Colonic mucosa (tissue), 4 donors: ENCODE measurements at regions not wholly inside any gene's neighbourhood (a gene's known extent, or its start where the extent isn't known, plus 50 kb on each side); places are given as distances from the start of the nearest gene placed in this dataset.
A peak's percentile ranks its signal among the peaks of the same experiment; 100 is the strongest.

Source experiments
- DNase-seq: peaks from one replicate; pipeline ENCODE4 v3.0.0-alpha.2; 2020
- H3K27ac ChIP-seq: fragments of 200-600 bp; one replicate; pipeline ENCODE4 v1.8.0; 2021
- H3K27me3 ChIP-seq: fragments of 200-600 bp; one replicate; pipeline ENCODE4 v1.8.0; 2021
- H3K36me3 ChIP-seq: fragments of 200-600 bp; one replicate; pipeline ENCODE4 v1.8.0; 2021
- H3K4me1 ChIP-seq: fragments of 200-600 bp; one replicate; pipeline ENCODE4 v1.8.0; 2021; ENCODE audit warnings: mild to moderate bottlenecking
- H3K4me3 ChIP-seq: fragments of 200-600 bp; one replicate; pipeline ENCODE4 v1.8.0; 2021
- H3K9ac ChIP-seq, 2 donors: one replicate each; pipeline ENCODE4 v1.7.0; 2013; ENCODE audit warnings: control low read depth in 2 of 2, low read depth in 2 of 2, low read length in 2 of 2
- H3K9me3 ChIP-seq: fragments of 200-600 bp; one replicate; pipeline ENCODE4 v1.8.0; 2021
- CTCF ChIP-seq: fragments of 200-600 bp; IDR thresholded peaks from one replicate; pipeline ENCODE4 v1.8.0; 2022; ENCODE audit warnings: antibody characterized with exemption, mild to moderate bottlenecking
- intact Hi-C: fragments of 100-400 bp; cut with DNase I; formaldehyde crosslinking; loops from one replicate; pipeline ENCODE4 v1.14.1; 2022
- donor health status: healthy.
- donor health status: DM: no; HTN: no; CAD: no.
- donor health status: DM: no; HTN: no; CAD: no.

DNA sequence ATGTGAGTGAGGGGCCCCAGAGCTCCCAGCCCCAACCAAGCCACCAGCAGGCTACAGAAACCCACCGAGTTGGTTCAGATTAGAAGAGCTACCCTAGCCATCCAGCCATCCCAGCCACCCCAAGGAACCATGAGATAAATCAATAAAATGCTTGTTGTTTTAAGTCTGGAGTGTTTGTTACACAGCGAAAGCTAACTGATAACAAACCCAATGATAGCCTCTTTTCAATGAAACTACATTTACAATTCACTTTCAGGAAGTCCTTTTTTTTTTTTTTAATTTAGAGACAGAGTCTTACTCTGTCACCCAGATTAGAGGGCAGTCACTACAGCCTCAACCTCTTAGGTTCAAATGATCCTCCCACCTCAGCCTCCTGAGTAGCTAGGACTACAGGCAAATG lies 215.0 kb upstream of the ZFHX3 start:
- H3K27me3 ChIP-seq: no peaks in the 10 kb centered on the region
- no peak overlapping the region for H3K9ac ChIP-seq
- no peak overlapping the region for H3K4me3 ChIP-seq
- TF ChIP-seq CTCF: no peak
- DNase-seq: no peak
- H3K27ac ChIP-seq: no peak overlapping the region
- H3K36me3 ChIP-seq: no peaks in the 10 kb centered on the region
- intact Hi-C loops: no loop called here
- H3K9me3 ChIP-seq: no peaks in the 10 kb centered on the region
- H3K4me1 ChIP-seq: no peaks in the 10 kb centered on the region

- peak; percentile 54 for DNase-seq
- no peaks in the 10 kb centered on the region for H3K4me1 ChIP-seq
- no peaks in the 10 kb centered on the region for H3K36me3 ChIP-seq
- no peaks in the 10 kb centered on the region for H3K9me3 ChIP-seq
- H3K4me3 ChIP-seq: no peak overlapping the region
- no peak for TF ChIP-seq CTCF
- H3K27me3 ChIP-seq: no peaks in the 10 kb centered on the region
- no peak overlapping the region for H3K9ac ChIP-seq
- H3K27ac ChIP-seq: no peak overlapping the region
- intact Hi-C loops: no loop called here
Observed at GRCh38 chr16:73255031-73255430, 207.1 kb upstream of the ZFHX3 start.

- Histone ChIP-seq H3K9ac (no peak overlapping the region), H3K36me3 (no peaks in the 10 kb centered on the region), H3K4me3 (no peak overlapping the region), H3K9me3 (no peaks in the 10 kb centered on the region), H3K27me3 (no peaks in the 10 kb centered on the region), H3K4me1 (no peaks in the 10 kb centered on the region), H3K27ac (no peak overlapping the region)
- intact Hi-C loops: loop anchor here (5.0 kb wide), 1 partner anchor 47 kb away; no protein-coding TSS in a partner anchor
- no peak for TF ChIP-seq CTCF
- DNase-seq: no peak
Observed at GRCh38 chr16:73253922-73254480, 206.1 kb upstream of the ZFHX3 start.

GRCh38 chr16:73252446-73252845 lies 204.5 kb upstream of the ZFHX3 start:
- Histone ChIP-seq H3K4me3 (no peak overlapping the region), H3K9ac (no peak overlapping the region), H3K9me3 (no peaks in the 10 kb centered on the region), H3K36me3 (no peaks in the 10 kb centered on the region), H3K27ac (no peak overlapping the region), H3K4me1 (no peaks in the 10 kb centered on the region), H3K27me3 (no peaks in the 10 kb centered on the region)
- no peak for TF ChIP-seq CTCF
- no peak for DNase-seq
- intact Hi-C loops: loop anchor here (5.0 kb wide), 1 partner anchor 45 kb away; no protein-coding TSS in a partner anchor

- Histone ChIP-seq H3K27me3 (no peaks in the 10 kb centered on the region), H3K27ac (no peak overlapping the region), H3K4me3 (no peak overlapping the region), H3K36me3 (no peaks in the 10 kb centered on the region), H3K9ac (no peak overlapping the region), H3K9me3 (no peaks in the 10 kb centered on the region), H3K4me1 (no peaks in the 10 kb centered on the region)
- intact Hi-C loops: loop anchor here (5.0 kb wide), 1 partner anchor 44 kb away; no protein-coding TSS in a partner anchor
- DNase-seq: no peak
- TF ChIP-seq CTCF: no peak
Observed at GRCh38 chr16:73251608-73252007, 203.7 kb upstream of the ZFHX3 start.
